SK-N-SH (cell line): ENCODE measurements at regions not wholly inside any gene's neighbourhood (a gene's known extent, or its start where the extent isn't known, plus 50 kb on each side); places are given as distances from the start of the nearest gene placed in this dataset.

Experiments used
- CTCF ChIA-PET: fragments of 300-600, 350-600 bp; formaldehyde crosslinking; extraction: SDS; loops from one replicate; lab custom pipeline; 2021; lab: Yijun Ruan, JAX
- POLR2A ChIA-PET: fragments of 350-600 bp; sonication (Branson Sonifier 250); formaldehyde crosslinking; extraction: SDS; loops from one replicate; lab custom pipeline; 2020; ENCODE audit warnings: antibody characterized with exemption, inconsistent platforms; lab: Yijun Ruan, JAX
- DNase-seq: peaks from one replicate; pipeline ENCODE4 v3.0.0; 2012
- H2AFZ ChIP-seq: fragments of 200-600 bp; sonication (generic); 2 replicates; pipeline ENCODE4 v1.8.1; 2016; ENCODE audit warnings: antibody characterized with exemption, mild to moderate bottlenecking, low read depth
- H3F3A ChIP-seq: fragments of 200-600 bp; sonication (generic); replicated peaks from 2 replicates; pipeline ENCODE3; 2016; ENCODE audit warnings: antibody characterized with exemption, mild to moderate bottlenecking; ENCODE audit not compliant: insufficient read depth
- H3K27ac ChIP-seq, 2 experiments: fragments of 200-500 bp in 1 of 2; fragments of 200-600 bp in 1 of 2; sonication (Bioruptor generic) in 1 of 2; sonication (generic), shearing (Covaris generic) in 1 of 2; 2 replicates each; pipeline versions ENCODE4 v1.5.1 to v1.6.1; 2014 to 2016; ENCODE audit warnings: low read depth in 2 of 2, inconsistent platforms in 1 of 2, low read length in 1 of 2, mild to moderate bottlenecking in 1 of 2, mixed read lengths in 1 of 2
- H3K27me3 ChIP-seq: fragments of 200-600 bp; sonication (generic), shearing (Covaris generic); 2 replicates; pipeline ENCODE4 v1.6.1; 2016; ENCODE audit warnings: mixed run types; ENCODE audit not compliant: insufficient read depth
- H3K36me3 ChIP-seq, 2 experiments: fragments of 200-500 bp in 1 of 2; fragments of 200-600 bp in 1 of 2; sonication (Bioruptor generic) in 1 of 2; sonication (generic) in 1 of 2; replicated peaks in 1 of 2; 2 replicates each; pipeline versions ENCODE3 to v1.5.1; 2014 to 2016; ENCODE audit warnings: low read length in 1 of 2, mild to moderate bottlenecking in 1 of 2; ENCODE audit not compliant: insufficient read depth in 2 of 2, control insufficient read depth in 1 of 2
- H3K4me1 ChIP-seq, 2 experiments: fragments of 200-500 bp in 1 of 2; fragments of 200-600 bp in 1 of 2; sonication (Bioruptor generic) in 1 of 2; sonication (generic), shearing (Covaris generic) in 1 of 2; 2 replicates each; pipeline versions ENCODE4 v1.5.1 to v1.6.1; 2014 to 2016; ENCODE audit warnings: low read depth in 1 of 2, low read length in 1 of 2, mixed run types in 1 of 2; ENCODE audit not compliant: insufficient read depth in 2 of 2, control insufficient read depth in 1 of 2
- H3K4me2 ChIP-seq: fragments of 200-600 bp; sonication (generic), shearing (Covaris generic); 2 replicates; pipeline ENCODE4 v1.6.1; 2017; ENCODE audit warnings: mixed run types
- H3K4me3 ChIP-seq, 2 experiments: fragments of 200-500 bp in 1 of 2; fragments of 200-600 bp in 1 of 2; sonication (Bioruptor generic) in 1 of 2; sonication (generic), shearing (Covaris generic) in 1 of 2; 2 replicates each; pipeline versions ENCODE4 v1.5.1 to v1.8.1; 2014 to 2016; ENCODE audit warnings: low read depth in 2 of 2, inconsistent platforms in 1 of 2, low read length in 1 of 2, mild to moderate bottlenecking in 1 of 2, mixed read lengths in 1 of 2, moderate library complexity in 1 of 2
- H3K79me2 ChIP-seq: fragments of 200-600 bp; sonication (generic); 2 replicates; pipeline ENCODE4 v1.8.1; 2017; ENCODE audit warnings: mild to moderate bottlenecking; ENCODE audit not compliant: insufficient read depth
- H3K9ac ChIP-seq: fragments of 200-600 bp; sonication (generic); 2 replicates; pipeline ENCODE4 v1.6.1; 2017; ENCODE audit warnings: mixed run types
- H3K9me2 ChIP-seq: fragments of 200-600 bp; sonication (generic); 2 replicates; pipeline ENCODE4 v1.6.1; 2017; ENCODE audit warnings: mixed run types
- H3K9me3 ChIP-seq: fragments of 200-600 bp; sonication (generic); 2 replicates; pipeline ENCODE4 v1.6.1; 2017; ENCODE audit warnings: mixed run types, mild to moderate bottlenecking, moderate library complexity
- H4K20me1 ChIP-seq: fragments of 200-600 bp; sonication (generic); 2 replicates; pipeline ENCODE4 v1.6.1; 2017; ENCODE audit warnings: mild to moderate bottlenecking, mixed run types; ENCODE audit not compliant: insufficient read depth
- EZH2phosphoT487 ChIP-seq: fragments of 200-600 bp; sonication (generic); IDR thresholded peaks from 2 replicates; pipeline ENCODE4 v1.6.1; 2017; ENCODE audit warnings: low read depth, mixed run types, mild to moderate bottlenecking, antibody characterized with exemption, moderate library complexity, borderline replicate concordance
- FOSL2 ChIP-seq: IDR thresholded peaks from 2 replicates; pipeline ENCODE4 v1.4.0; 2012; ENCODE audit warnings: low read depth, mild to moderate bottlenecking, moderate library complexity, borderline replicate concordance
- FOXJ3 ChIP-seq: sonication (generic); formaldehyde crosslinking; IDR thresholded peaks from 2 replicates; pipeline ENCODE4 v1.5.1; 2020; ENCODE audit warnings: mild to moderate bottlenecking, missing genetic modification reagents
- GABPA ChIP-seq: IDR thresholded peaks from 2 replicates; pipeline ENCODE4 v1.4.0; 2012; ENCODE audit warnings: low read depth, mild to moderate bottlenecking
- GATA2 ChIP-seq: sonication (generic); formaldehyde crosslinking; IDR thresholded peaks from 2 replicates; pipeline ENCODE4 v1.5.0; 2020; ENCODE audit warnings: mild to moderate bottlenecking, missing genetic modification reagents
- JUND ChIP-seq: IDR thresholded peaks from 2 replicates; pipeline ENCODE4 v1.4.0; 2012
- MXI1 ChIP-seq: IDR thresholded peaks from 2 replicates; pipeline ENCODE4 v1.6.1; 2012; ENCODE audit warnings: mild to moderate bottlenecking, low read depth, low read length, improper control_type of control experiment
- NRF1 ChIP-seq: IDR thresholded peaks from 2 replicates; pipeline ENCODE4 v1.6.1; 2012; ENCODE audit warnings: low read depth, mild to moderate bottlenecking, low read length
- RFX5 ChIP-seq: IDR thresholded peaks from 2 replicates; pipeline ENCODE4 v1.6.1; 2012; ENCODE audit warnings: mild to moderate bottlenecking, improper control_type of control experiment, low read length
- SIN3A ChIP-seq: IDR thresholded peaks from 2 replicates; pipeline ENCODE4 v1.6.1; 2012; ENCODE audit warnings: low read depth, mild to moderate bottlenecking, low read length, moderate library complexity, borderline replicate concordance
- SMC3 ChIP-seq: IDR thresholded peaks from 2 replicates; pipeline ENCODE4 v1.6.1; 2012; ENCODE audit warnings: low read depth, low read length, improper control_type of control experiment
- WGBS: methylation state at CpG from one replicate; pipeline ENCODE4 v1.1.6; 2017; ENCODE audit warnings: low lambda C conversion rate; 5-methylcytosine and 5-hydroxymethylcytosine counted together
- TF ChIP-seq, protein P1 (sequence below): IDR thresholded peaks from 2 replicates; pipeline ENCODE4 v1.4.0; 2012; ENCODE audit warnings: low read depth, borderline replicate concordance
- TF ChIP-seq, protein P2 (sequence below): fragments of 200-600 bp; sonication (generic); IDR thresholded peaks from 2 replicates; pipeline ENCODE4 v1.6.1; 2017; ENCODE audit warnings: antibody characterized with exemption, mild to moderate bottlenecking, moderate library complexity
- TF ChIP-seq, protein P3 (sequence below): IDR thresholded peaks from 2 replicates; pipeline ENCODE4 v1.4.0; 2012; ENCODE audit warnings: low read depth
- TF ChIP-seq, protein P4 (sequence below): IDR thresholded peaks from 2 replicates; pipeline ENCODE4 v1.6.1; 2012; ENCODE audit warnings: mild to moderate bottlenecking, low read depth, low read length, moderate library complexity
- TF ChIP-seq, protein P5 (sequence below): IDR thresholded peaks from 2 replicates; pipeline ENCODE4; 2012

DNA sequence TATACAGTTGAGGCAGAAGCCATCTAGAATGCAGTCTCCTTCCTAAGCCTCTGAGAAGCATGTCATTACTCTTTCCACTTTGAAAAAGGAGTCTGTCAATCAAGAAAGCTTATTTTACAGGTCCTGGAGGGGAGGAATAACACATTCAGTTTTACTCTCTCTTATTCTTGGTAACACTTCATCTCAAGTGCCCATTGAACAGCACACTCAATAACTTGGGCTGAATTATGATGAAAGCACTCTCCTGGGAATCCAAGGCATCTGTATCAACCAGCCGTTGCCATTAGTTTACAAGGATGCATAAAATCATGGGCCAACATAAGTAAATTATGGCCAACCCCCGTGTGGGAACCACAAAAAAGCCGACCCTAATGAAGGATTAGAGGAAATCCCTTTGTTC is 282.4 kb downstream of the C4orf33 start:
- no peaks in the 10 kb centered on the region for H3K4me1 ChIP-seq
- WGBS: 24% methylated on average over 3 of the region's 3 CpGs
- H3K27ac ChIP-seq: no peak overlapping the region
- H2AFZ ChIP-seq: no peak overlapping the region
- no peaks in the 10 kb centered on the region for H3K27me3 ChIP-seq
- POLR2A ChIA-PET: no interaction called here
- H3K36me3 ChIP-seq: no peaks in the 10 kb centered on the region
- no peak overlapping the region for H3K4me3 ChIP-seq
- no peaks in the 10 kb centered on the region for H3F3A ChIP-seq
- H4K20me1 ChIP-seq: no peaks in the 10 kb centered on the region
- no peak overlapping the region for H3K9ac ChIP-seq
- H3K4me2 ChIP-seq: no peak overlapping the region
- H3K9me3 ChIP-seq: no peaks in the 10 kb centered on the region
- TF ChIP-seq, protein P1, sequence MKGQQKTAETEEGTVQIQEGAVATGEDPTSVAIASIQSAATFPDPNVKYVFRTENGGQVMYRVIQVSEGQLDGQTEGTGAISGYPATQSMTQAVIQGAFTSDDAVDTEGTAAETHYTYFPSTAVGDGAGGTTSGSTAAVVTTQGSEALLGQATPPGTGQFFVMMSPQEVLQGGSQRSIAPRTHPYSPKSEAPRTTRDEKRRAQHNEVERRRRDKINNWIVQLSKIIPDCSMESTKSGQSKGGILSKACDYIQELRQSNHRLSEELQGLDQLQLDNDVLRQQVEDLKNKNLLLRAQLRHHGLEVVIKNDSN: no peak
- TF ChIP-seq SIN3A: no peak
- TF ChIP-seq FOXJ3: no peak
- TF ChIP-seq, protein P2, sequence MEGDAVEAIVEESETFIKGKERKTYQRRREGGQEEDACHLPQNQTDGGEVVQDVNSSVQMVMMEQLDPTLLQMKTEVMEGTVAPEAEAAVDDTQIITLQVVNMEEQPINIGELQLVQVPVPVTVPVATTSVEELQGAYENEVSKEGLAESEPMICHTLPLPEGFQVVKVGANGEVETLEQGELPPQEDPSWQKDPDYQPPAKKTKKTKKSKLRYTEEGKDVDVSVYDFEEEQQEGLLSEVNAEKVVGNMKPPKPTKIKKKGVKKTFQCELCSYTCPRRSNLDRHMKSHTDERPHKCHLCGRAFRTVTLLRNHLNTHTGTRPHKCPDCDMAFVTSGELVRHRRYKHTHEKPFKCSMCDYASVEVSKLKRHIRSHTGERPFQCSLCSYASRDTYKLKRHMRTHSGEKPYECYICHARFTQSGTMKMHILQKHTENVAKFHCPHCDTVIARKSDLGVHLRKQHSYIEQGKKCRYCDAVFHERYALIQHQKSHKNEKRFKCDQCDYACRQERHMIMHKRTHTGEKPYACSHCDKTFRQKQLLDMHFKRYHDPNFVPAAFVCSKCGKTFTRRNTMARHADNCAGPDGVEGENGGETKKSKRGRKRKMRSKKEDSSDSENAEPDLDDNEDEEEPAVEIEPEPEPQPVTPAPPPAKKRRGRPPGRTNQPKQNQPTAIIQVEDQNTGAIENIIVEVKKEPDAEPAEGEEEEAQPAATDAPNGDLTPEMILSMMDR: no peak
- no peak for TF ChIP-seq NRF1
- TF ChIP-seq, protein P3, sequence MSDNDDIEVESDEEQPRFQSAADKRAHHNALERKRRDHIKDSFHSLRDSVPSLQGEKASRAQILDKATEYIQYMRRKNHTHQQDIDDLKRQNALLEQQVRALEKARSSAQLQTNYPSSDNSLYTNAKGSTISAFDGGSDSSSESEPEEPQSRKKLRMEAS: no peak
- TF ChIP-seq, protein P4, sequence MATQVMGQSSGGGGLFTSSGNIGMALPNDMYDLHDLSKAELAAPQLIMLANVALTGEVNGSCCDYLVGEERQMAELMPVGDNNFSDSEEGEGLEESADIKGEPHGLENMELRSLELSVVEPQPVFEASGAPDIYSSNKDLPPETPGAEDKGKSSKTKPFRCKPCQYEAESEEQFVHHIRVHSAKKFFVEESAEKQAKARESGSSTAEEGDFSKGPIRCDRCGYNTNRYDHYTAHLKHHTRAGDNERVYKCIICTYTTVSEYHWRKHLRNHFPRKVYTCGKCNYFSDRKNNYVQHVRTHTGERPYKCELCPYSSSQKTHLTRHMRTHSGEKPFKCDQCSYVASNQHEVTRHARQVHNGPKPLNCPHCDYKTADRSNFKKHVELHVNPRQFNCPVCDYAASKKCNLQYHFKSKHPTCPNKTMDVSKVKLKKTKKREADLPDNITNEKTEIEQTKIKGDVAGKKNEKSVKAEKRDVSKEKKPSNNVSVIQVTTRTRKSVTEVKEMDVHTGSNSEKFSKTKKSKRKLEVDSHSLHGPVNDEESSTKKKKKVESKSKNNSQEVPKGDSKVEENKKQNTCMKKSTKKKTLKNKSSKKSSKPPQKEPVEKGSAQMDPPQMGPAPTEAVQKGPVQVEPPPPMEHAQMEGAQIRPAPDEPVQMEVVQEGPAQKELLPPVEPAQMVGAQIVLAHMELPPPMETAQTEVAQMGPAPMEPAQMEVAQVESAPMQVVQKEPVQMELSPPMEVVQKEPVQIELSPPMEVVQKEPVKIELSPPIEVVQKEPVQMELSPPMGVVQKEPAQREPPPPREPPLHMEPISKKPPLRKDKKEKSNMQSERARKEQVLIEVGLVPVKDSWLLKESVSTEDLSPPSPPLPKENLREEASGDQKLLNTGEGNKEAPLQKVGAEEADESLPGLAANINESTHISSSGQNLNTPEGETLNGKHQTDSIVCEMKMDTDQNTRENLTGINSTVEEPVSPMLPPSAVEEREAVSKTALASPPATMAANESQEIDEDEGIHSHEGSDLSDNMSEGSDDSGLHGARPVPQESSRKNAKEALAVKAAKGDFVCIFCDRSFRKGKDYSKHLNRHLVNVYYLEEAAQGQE: no peak
- no peak for TF ChIP-seq RFX5
- TF ChIP-seq SMC3: no peak
- no peak for TF ChIP-seq FOSL2
- TF ChIP-seq EZH2phosphoT487: no peak
- no peak for TF ChIP-seq MXI1
- no peak for TF ChIP-seq JUND
- TF ChIP-seq, protein P5, sequence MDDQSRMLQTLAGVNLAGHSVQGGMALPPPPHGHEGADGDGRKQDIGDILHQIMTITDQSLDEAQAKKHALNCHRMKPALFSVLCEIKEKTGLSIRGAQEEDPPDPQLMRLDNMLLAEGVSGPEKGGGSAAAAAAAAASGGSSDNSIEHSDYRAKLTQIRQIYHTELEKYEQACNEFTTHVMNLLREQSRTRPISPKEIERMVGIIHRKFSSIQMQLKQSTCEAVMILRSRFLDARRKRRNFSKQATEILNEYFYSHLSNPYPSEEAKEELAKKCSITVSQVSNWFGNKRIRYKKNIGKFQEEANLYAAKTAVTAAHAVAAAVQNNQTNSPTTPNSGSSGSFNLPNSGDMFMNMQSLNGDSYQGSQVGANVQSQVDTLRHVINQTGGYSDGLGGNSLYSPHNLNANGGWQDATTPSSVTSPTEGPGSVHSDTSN: no peak
- TF ChIP-seq GATA2 (CRISPR knock-in tag): no peak
- no peak for TF ChIP-seq GABPA
- no peaks in the 10 kb centered on the region for H3K9me2 ChIP-seq
- H3K79me2 ChIP-seq: no peaks in the 10 kb centered on the region
- CTCF ChIA-PET: interaction anchor here (0.9 to 1.4 kb wide), 2 partner anchors 16 to 263 kb away, joined by 3 to 9 read pairs; no protein-coding TSS in a partner anchor
- no peak for DNase-seq
